Large intestine (tissue), 3 donors: ENCODE measurements at regions not wholly inside any gene's neighbourhood (a gene's known extent, or its start where the extent isn't known, plus 50 kb on each side); places are given as distances from the start of the nearest gene placed in this dataset.
A peak's percentile ranks its signal among the peaks of the same experiment; 100 is the strongest.

Source experiments
- DNase-seq, 2 donors: peaks; one replicate each; pipeline versions ENCODE4 v3.0.0 to v3.0.0-alpha.2; 2013
- H3K27ac ChIP-seq: one replicate; pipeline ENCODE4 v1.5.1; 2013; ENCODE audit warnings: low read length
- H3K27me3 ChIP-seq: 2 replicates; pipeline ENCODE4 v1.6.1; 2013; ENCODE audit warnings: low read length; ENCODE audit not compliant: control insufficient read depth, insufficient read depth
- H3K36me3 ChIP-seq: 2 replicates; pipeline ENCODE4 v1.6.1; 2013; ENCODE audit warnings: low read length; ENCODE audit not compliant: control insufficient read depth, insufficient read depth
- H3K4me1 ChIP-seq: one replicate; pipeline ENCODE4 v1.6.1; 2013; ENCODE audit warnings: low read length; ENCODE audit not compliant: control insufficient read depth, insufficient read depth
- H3K4me3 ChIP-seq: one replicate; pipeline ENCODE4 v1.5.1; 2013; ENCODE audit warnings: low read length
- H3K9me3 ChIP-seq: one replicate; pipeline ENCODE4 v1.6.1; 2013; ENCODE audit warnings: mild to moderate bottlenecking, low read depth, low read length, moderate library complexity; ENCODE audit not compliant: control insufficient read depth
- WGBS: methylation state at CpG from one replicate; pipeline ENCODE4 v1.1.5; 2013; ENCODE audit warnings: low lambda C conversion rate; ENCODE audit not compliant: insufficient coverage; 5-methylcytosine and 5-hydroxymethylcytosine counted together

DNA sequence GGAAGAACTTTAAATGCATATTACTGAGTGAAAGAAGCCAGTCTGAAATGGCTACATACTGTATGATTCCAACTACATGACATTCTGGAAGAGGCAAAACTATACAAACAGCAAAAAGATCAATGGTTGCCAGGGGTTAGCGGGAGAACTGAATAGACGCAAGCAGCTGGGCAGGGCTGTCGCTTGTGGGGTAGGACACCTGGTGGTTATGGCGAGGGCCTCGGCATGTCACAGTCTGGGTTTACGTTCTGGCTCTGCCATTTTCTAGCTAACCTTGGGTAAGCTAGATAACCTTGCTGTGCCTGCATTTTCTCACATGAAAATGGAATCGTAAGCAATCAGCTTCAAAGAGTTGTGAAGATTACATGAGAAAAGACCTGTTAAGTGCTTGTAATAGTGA is 55.2 kb upstream of the SYT13 start:
- Histone ChIP-seq H3K4me1 (peaks cover 2% of the 10 kb centered on the region), H3K27me3 (no peaks in the 10 kb centered on the region), H3K27ac (no peak overlapping the region), H3K9me3 (no peaks in the 10 kb centered on the region), H3K4me3 (no peak overlapping the region), H3K36me3 (no peaks in the 10 kb centered on the region)
- DNase-seq: no peak
- WGBS: no CpG with 5 or more reads among the region's 7 CpGs

DNA sequence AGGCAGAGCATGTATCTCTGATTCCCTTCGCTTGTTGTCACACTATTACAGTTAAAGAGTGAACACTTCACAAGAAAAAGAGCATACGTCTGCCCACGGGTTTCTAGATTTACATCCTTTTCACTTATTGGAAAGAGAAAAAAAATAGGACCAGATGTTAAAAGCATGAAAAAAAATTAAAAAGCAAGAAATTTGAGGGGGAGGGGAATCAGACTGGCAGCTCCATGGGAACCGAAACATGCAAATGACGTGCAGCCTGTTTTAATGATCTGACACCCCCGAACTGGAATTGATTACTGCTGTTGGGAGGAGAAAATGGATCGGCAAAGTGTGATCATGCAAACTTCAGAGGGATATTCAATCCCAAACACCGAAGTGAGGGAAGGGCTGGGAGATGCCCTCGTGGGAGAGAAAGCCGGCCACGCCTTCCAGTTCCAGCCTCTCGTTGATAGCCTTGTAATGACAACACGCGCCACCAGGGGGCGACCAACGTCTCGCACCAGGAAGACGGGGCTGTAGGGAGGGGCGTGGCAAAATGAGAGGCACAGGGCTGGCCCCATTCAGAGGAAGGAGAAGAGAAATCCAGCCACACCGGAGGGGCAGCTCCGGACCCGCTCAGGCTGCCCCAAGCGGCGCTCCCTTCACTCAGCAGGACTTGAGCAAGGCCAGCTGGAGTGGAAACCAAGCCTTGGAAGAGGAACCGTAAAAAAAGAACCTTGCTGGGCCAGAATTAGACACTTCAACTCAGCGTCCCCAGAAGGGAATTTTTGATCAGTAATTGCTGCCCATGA is 53.8 kb upstream of the SYT13 start:
- DNase-seq: peak; percentile 88 to 90
- Histone ChIP-seq H3K9me3 (no peaks in the 10 kb centered on the region), H3K27me3 (no peaks in the 10 kb centered on the region), H3K36me3 (no peaks in the 10 kb centered on the region), H3K4me1 (peaks cover 2% of the 10 kb centered on the region), H3K27ac (no peak overlapping the region), H3K4me3 (peak overlapping the region; percentile 25)
- WGBS: 67% methylated on average over 1 of the region's 26 CpGs

DNA sequence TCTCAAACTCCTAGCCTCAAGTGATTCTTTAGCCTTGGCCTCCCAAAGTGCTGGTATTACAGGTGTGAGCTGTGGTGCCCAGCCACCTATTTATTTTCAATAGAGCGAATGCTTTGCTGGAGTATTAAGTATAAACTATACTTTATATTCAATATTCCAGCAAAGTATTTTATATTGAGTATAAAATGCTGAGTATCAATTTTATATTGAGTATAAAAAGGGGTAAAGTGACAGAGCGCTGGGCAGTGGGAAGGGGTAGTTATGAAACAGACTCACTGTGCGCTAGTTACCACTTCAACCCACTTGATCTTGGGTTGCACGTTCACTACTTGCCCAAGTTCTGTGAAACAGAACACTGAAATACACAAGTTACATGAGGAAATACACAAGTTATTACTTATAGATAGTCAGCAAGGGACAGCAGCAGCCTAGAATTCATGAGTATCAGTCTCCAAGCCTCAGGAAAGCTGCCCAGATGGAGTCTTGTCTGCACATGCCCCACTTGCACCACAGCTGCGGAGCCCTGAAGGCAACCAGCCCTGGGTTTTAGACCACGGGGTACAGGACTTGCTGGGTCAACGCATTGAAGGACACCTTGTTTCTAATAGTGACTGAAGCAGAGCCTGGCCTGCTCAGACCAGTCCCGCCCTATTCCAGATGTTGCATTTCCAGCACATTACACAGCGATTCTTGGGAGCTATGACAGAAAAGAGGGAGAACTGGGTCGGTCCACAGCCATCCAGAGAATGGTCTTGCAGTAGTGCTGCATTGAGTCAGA is 51.6 kb upstream of the SYT13 start:
- Histone ChIP-seq H3K4me1 (peaks cover 2% of the 10 kb centered on the region), H3K4me3 (no peak overlapping the region), H3K9me3 (no peaks in the 10 kb centered on the region), H3K36me3 (no peaks in the 10 kb centered on the region), H3K27me3 (no peaks in the 10 kb centered on the region), H3K27ac (no peak overlapping the region)
- no CpG with 5 or more reads among the region's 10 CpGs for WGBS
- DNase-seq: no peak

GRCh38 chr11:45336136-45336535 is 50.0 kb upstream of the SYT13 start:
- DNase-seq: no peak
- Histone ChIP-seq H3K36me3 (no peaks in the 10 kb centered on the region), H3K27ac (no peak overlapping the region), H3K27me3 (no peaks in the 10 kb centered on the region), H3K4me3 (no peak overlapping the region), H3K9me3 (no peaks in the 10 kb centered on the region), H3K4me1 (peaks cover 2% of the 10 kb centered on the region)
- no CpG with 5 or more reads among the region's 4 CpGs for WGBS
